ENCODE measurements at regions not wholly inside any gene's neighbourhood (a gene's known extent, or its start where the extent isn't known, plus 50 kb on each side); places are given as distances from the start of the nearest gene placed in this dataset.
"Not testable (repeated sequence)": the region's sequence is repeated elsewhere in the genome, so short reads cannot be mapped to it uniquely, and the experiment has no call there.

- H3K4me3 ChIP-seq (ENCODE audit: low read length): not testable (repeated sequence)
Measured at GRCh38 chr12:14032191-14032590, 50.8 kb upstream of the GRIN2B start.

DNA sequence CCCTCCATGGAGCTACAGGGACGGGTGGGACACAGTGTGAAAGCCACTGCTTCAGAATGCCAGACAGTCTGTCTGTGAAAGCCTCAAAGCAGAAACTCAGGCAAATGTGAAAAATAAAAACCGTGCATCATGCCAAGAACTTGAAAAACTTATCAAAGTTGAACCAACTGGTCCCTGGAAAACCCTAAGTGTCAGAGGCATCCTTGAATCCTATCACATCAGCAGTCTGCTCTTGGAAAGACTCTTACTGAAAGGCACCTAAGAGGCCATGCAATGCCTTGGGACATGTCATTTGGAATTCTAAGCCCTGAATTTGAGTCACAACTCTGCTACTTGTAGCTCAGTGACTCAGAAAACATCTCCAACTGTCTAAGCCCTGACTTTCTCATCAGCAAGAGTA lies 62.4 kb upstream of the GRIN2B start:
- no peak for TF ChIP-seq ZNF274 (IDR thresholded peaks at IDR 0.05; ENCODE audit: low read depth, low read length)
- no peak overlapping the region for H3K4me3 ChIP-seq (ENCODE audit: low read length)

DNA sequence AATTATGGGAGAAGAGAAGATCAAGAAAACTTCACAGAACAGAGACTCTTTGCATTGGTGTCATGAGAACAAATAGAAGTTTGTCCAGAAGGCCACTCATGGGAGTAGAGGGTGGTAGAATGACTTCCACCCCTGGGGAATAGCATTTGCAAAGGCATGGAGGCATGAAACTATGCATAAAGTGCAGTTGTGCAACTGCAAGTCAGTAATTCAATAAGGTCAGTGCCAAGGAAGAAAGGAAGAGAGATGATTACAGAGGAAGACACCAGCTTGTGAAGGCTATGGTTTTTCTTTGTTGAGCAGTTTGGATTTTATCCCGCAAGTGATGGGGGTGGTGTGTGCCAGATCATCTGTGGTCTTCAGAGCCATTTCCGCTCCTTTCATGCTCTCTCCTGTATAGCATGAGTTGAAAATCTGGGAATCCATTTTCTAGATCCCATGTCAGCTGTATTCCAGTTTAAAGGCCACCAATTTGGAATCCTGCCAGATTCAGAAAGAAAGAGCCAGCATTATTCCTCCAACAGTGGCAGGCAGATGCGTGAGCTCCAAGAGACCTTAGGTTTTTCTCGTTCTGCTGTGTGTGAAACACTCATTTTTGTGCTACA lies 67.6 kb upstream of the GRIN2B start:
- no peak overlapping the region for H3K4me3 ChIP-seq (ENCODE audit: low read length)
- no peak for TF ChIP-seq ZNF274 (IDR thresholded peaks at IDR 0.05; ENCODE audit: low read depth, low read length)

DNA sequence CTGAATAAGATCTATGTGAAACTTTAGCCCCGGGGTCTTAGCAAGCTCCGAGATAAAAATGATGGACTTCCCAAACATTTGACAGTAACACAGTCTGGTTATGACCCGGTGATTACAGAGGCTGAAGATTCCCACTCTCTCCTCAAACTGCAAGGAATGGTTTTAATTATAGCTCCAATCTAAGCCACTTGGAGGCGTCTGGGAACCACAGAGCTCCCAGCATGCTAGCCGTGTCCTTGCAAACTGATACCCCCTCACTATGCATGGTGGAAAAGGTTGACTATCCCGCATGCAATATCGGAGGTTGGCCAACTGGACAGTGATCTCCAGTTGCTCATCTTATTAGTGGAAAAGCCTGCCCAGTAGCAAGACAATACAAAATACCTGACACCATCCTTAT lies 76.5 kb upstream of the GRIN2B start:
- no peak overlapping the region for H3K4me3 ChIP-seq (ENCODE audit: low read length)
- TF ChIP-seq ZNF274 (IDR thresholded peaks at IDR 0.05; ENCODE audit: low read depth, low read length): no peak

DNA sequence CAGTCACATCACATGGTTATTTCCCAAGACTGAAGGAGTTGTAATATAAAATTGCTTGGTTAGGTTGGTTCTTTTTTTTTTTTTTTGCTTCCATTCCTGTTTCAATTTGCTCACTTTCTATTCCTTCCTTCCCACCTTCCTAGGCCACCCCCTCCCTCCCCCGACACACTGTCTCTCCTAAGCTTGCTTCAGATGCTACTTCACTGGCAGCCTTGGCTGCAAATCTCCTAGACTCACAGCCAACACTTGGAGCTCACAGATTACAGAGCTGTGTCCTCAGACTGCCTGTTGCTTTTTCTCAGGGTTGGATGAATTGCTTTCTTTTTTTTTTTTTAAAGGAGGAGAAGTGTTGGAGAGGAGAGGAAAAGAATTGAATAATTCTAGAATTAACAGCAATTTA lies 77.3 kb upstream of the GRIN2B start:
- H3K4me3 ChIP-seq (ENCODE audit: low read length): no peak overlapping the region
- TF ChIP-seq ZNF274 (IDR thresholded peaks at IDR 0.05; ENCODE audit: low read depth, low read length): no peak

- H3K4me3 ChIP-seq (ENCODE audit: low read length): no peak overlapping the region
- TF ChIP-seq ZNF274 (IDR thresholded peaks at IDR 0.05; ENCODE audit: low read depth, low read length): no peak
Measured at GRCh38 chr12:14059548-14059947, 78.1 kb upstream of the GRIN2B start.

DNA sequence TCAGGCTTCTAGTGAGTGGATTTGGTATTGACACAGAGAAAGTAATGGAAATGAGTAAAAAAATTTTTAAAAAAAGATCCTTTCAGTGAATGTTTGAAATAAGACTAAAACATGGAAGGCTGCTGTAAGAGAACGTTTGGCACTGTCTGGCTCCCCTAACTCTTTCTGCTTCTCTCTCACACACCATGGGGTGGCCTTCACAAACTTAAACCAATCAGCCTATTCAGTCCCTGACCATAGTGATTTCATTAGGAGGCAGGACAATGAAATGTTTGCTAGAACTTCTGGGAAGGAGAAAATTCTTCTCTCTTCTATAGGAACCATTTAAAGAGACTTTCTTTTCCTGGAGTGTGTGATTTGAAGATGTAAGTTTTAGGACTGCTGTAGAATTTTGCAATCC lies 84.2 kb upstream of the GRIN2B start:
- H3K4me3 ChIP-seq (ENCODE audit: low read length): no peak overlapping the region
- TF ChIP-seq ZNF274 (IDR thresholded peaks at IDR 0.05; ENCODE audit: low read depth, low read length): no peak

GRCh38 chr12:14066021-14066420 lies 84.6 kb upstream of the GRIN2B start:
- no peak for TF ChIP-seq ZNF274 (IDR thresholded peaks at IDR 0.05; ENCODE audit: low read depth, low read length)
- H3K4me3 ChIP-seq (ENCODE audit: low read length): no peak overlapping the region

DNA sequence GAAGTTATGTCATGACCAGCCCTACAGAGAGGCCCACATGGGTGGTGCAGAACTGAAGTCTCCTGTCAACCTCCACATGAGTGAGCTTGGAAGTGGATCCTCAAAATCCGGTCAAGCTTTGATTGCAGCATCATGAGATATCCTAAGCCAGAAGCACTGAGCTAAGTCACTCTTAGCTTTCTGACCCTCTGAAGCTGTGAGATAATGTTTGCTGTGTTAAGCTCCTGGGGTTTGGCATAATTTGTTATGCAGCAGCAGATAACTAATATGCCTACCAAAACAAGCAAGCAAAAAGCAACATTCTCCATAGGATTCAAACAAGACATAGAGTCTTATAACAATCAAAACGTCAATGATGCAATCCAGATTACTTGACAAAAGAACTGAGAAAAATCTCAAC lies 87.6 kb upstream of the GRIN2B start:
- H3K4me3 ChIP-seq (ENCODE audit: low read length): no peak overlapping the region
- TF ChIP-seq ZNF274 (IDR thresholded peaks at IDR 0.05; ENCODE audit: low read depth, low read length): no peak

DNA sequence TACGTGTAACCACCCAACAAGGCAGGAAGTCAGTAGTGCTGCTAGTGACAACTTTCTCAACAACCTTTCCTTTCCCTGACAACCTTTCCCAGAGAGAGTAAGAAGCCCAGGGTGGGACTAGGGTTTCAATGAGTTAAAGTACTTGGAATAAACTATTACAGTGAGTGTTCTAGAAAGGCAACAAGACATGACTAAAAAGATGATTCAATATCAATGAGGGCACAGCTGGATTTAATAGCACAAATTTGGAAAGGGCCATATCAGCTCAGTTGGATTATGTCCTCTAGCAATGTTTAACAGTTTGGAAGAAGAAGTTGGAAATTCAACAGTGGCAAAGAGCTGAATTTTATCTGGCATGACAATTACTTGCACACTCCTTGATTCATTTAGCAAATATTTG lies 90.4 kb upstream of the GRIN2B start:
- H3K4me3 ChIP-seq (ENCODE audit: low read length): no peak overlapping the region
- TF ChIP-seq ZNF274 (IDR thresholded peaks at IDR 0.05; ENCODE audit: low read depth, low read length): no peak

DNA sequence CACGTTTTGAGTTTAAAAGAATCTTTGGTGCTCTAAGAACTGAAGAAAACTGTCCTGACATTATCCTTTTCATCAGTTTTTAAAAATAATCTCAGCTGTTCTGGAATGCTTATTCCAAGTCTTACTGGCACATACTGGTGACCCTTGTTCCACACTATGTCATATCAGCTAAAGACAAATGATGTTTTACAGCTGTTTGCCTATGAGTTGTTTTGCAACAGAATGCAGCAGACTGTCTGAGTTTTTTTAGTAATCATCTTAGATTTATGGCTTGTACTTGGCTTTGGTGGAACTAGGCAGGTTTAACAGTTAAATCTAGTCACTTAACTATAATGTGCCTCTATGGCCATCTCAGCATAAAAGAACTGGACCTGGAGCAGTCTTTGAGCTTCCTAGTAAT lies 91.6 kb upstream of the GRIN2B start:
- TF ChIP-seq ZNF274 (IDR thresholded peaks at IDR 0.05; ENCODE audit: low read depth, low read length): no peak
- H3K4me3 ChIP-seq (ENCODE audit: low read length): no peak overlapping the region

DNA sequence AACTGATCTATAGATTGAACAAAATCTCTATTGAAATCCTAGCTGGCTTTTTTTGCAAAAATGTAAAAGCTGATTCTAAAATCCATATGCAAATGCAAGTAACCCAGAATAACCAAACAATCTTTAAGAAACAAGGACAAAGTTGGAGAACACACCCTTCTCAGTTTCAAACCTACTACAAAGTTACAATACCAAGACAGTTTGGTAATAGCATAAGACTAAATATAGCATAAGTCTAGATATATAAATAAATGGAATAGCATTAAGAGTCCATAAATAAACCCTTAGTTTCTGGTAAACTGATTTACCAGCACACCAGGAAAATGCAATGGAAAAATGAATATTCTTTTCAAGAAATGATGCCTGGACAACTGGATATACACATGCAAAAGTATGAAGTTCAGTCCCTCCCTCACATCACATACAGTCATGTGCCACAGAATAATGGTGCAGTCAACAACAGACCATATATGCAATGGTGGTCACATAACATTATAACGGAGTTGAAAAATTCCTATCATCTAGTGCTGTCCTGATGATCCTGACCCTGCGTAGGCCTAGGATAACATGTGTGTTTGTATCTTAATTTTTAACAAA lies 94.5 kb upstream of the GRIN2B start:
- no peak overlapping the region for H3K4me3 ChIP-seq (ENCODE audit: low read length)
- no peak for TF ChIP-seq ZNF274 (IDR thresholded peaks at IDR 0.05; ENCODE audit: low read depth, low read length)

DNA sequence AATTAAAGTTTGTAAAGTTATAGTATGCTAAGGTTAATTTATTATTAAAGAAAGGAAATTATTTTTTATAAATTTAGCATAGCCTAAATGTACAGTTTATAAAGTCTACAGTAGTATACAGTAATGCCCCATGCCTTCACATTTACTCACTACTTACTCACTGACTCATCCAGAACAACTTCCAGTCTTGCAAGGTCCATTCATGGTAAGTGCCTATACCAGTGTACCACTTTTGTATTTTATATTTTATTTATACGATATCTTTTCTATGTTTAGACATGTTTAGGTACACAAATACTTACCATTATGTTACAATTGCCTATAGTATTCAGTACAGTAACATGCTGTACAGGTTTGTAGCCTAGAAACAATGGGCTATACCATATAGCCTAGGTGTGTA lies 95.1 kb upstream of the GRIN2B start:
- H3K4me3 ChIP-seq (ENCODE audit: low read length): no peak overlapping the region
- TF ChIP-seq ZNF274 (IDR thresholded peaks at IDR 0.05; ENCODE audit: low read depth, low read length): no peak

- no peak for TF ChIP-seq ZNF274 (IDR thresholded peaks at IDR 0.05; ENCODE audit: low read depth, low read length)
- no peak overlapping the region for H3K4me3 ChIP-seq (ENCODE audit: low read length)
Measured at GRCh38 chr12:14086838-14087237, 105.4 kb upstream of the GRIN2B start.

- H3K4me3 ChIP-seq (ENCODE audit: low read length): no peak overlapping the region
- no peak for TF ChIP-seq ZNF274 (IDR thresholded peaks at IDR 0.05; ENCODE audit: low read depth, low read length)
Measured at GRCh38 chr12:14099994-14100393, 118.6 kb upstream of the GRIN2B start.

GRCh38 chr12:14101556-14101955 lies 120.2 kb upstream of the GRIN2B start:
- not testable (repeated sequence) for H3K4me3 ChIP-seq (ENCODE audit: low read length)
